ENCODE measurements at regions not wholly inside any gene's neighbourhood (a gene's known extent, or its start where the extent isn't known, plus 50 kb on each side); places are given as distances from the start of the nearest gene placed in this dataset.

DNA sequence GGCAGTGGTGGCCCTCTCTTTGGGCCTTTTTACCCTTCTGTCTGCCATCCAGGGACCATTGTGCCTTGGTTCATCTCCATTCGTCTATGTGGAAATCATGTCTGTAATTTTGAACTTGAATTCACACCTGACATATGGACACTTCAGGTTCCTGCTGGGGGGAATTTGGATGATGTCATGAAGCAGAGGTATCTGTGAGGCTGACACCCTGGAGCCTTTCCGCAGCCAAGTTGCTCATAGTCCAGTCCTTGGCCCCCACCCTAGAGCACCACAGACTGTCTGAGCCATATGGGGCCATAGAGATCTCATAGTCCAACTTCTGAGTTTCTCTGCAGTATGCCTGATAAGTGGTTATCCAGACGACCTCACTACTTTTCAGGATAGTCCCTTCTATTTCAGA, 147.7 kb upstream of the CACNA1E start:
- no peaks in the 10 kb centered on the region for H3K27me3 Mint-ChIP-seq
- ATAC-seq: no peak
- H3K36me3 Mint-ChIP-seq (ENCODE audit: low read depth): no peaks in the 10 kb centered on the region
- no peaks in the 10 kb centered on the region for H3K4me1 Mint-ChIP-seq
- H3K9me3 Mint-ChIP-seq: peaks cover 4% of the 10 kb centered on the region
- DNase-seq: no peak
- H3K4me3 Mint-ChIP-seq: no peak overlapping the region
- no peak overlapping the region for H3K27ac Mint-ChIP-seq

DNA sequence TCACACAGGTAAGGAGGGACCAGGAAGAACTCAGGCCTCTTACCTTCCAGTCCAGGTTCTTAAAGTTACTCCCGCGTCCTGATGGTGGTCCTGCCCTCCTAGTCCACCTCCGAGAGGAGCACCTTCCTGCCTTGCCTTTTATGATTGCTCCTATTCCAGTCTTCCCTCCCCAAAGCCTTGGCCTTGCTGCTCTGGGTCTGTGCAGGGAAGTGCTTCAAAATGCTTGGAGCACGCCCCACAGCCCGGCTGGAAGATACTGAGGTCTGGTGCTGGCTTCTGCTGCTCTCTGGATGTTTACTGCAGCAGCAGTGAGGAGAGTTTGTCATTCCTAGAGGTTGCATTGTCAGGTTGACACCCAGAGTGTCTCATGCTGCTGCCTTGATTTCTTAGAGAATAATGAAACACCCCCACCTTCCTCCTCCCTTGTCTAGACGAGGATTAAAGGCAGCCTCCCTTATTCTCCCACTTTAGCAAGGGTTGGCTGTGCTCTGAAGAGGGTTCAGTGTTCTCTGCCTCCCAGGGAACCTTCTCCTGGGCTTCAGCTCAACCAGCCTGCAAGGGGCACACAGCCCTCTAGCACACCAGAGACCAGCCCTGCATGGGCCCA, 142.2 kb upstream of the CACNA1E start:
- Mint-ChIP-seq H3K36me3 (ENCODE audit: low read depth) (no peaks in the 10 kb centered on the region), H3K27me3 (peaks cover 3% of the 10 kb centered on the region), H3K27ac (no peak overlapping the region), H3K4me3 (no peak overlapping the region), H3K4me1 (peaks cover 6% of the 10 kb centered on the region), H3K9me3 (peaks cover 4% of the 10 kb centered on the region)
- no peak for ATAC-seq
- no peak for DNase-seq

- H3K4me1 Mint-ChIP-seq: peaks cover 11% of the 10 kb centered on the region
- no peak overlapping the region for H3K27ac Mint-ChIP-seq
- H3K36me3 Mint-ChIP-seq (ENCODE audit: low read depth): no peaks in the 10 kb centered on the region
- no peak overlapping the region for H3K4me3 Mint-ChIP-seq
- no peak for ATAC-seq
- no peaks in the 10 kb centered on the region for H3K9me3 Mint-ChIP-seq
- H3K27me3 Mint-ChIP-seq: peaks cover 3% of the 10 kb centered on the region
- DNase-seq: no peak
Measured at GRCh38 chr1:181344091-181344490, 139.2 kb upstream of the CACNA1E start.

DNA sequence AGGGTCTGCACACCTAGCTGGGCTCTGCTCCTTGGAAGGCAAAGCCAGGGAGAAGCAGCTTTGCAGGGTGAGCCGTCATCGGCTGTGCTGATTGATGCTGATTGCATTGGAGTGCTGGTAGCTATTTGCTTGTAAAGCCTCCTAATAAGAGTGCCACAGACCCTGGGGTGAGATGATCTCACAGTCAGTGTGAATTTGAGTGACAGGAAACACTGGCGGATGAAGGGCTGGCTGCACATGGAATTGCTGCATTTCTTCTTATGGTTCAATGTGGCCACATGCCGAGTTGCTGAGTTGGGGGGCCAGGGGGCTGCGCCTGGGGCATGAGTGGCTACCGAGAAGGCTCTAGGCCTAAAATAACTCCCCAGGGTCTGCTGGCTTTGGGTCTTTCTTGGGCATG, 138.2 kb upstream of the CACNA1E start:
- ATAC-seq: no peak
- Mint-ChIP-seq H3K9me3 (no peaks in the 10 kb centered on the region), H3K4me1 (peaks cover 11% of the 10 kb centered on the region), H3K4me3 (no peak overlapping the region), H3K36me3 (ENCODE audit: low read depth) (no peaks in the 10 kb centered on the region), H3K27me3 (peaks cover 3% of the 10 kb centered on the region), H3K27ac (no peak overlapping the region)
- no peak for DNase-seq

- DNase-seq (no peak), ATAC-seq (peak; percentile 41)
- H3K27ac Mint-ChIP-seq: no peak overlapping the region
- no peaks in the 10 kb centered on the region for H3K27me3 Mint-ChIP-seq
- H3K4me3 Mint-ChIP-seq: no peak overlapping the region
- H3K9me3 Mint-ChIP-seq: no peaks in the 10 kb centered on the region
- peaks cover 13% of the 10 kb centered on the region for H3K4me1 Mint-ChIP-seq
- H3K36me3 Mint-ChIP-seq (ENCODE audit: low read depth): no peaks in the 10 kb centered on the region
Measured at GRCh38 chr1:181347495-181348390, 135.6 kb upstream of the CACNA1E start.

DNA sequence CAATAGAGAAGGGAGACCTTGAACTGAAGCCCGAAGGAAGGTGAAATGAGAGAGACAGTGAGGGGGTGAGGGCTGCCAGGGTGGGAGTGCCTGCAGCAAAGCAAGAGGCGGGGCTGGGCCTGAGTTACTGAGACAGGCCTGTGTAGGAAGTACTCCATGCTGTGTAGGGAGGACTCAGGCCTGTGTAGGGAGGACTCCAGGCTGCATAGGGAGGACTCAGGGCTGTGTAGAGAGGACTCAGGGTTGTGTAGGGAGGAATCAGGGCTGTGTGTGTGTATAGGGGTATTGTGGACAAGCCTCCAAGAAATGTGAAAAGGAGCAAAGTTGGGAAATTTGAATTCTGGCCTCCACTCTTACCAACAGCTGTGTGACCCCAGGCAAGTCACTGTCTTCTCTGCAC, 133.8 kb upstream of the CACNA1E start:
- no peaks in the 10 kb centered on the region for H3K36me3 Mint-ChIP-seq (ENCODE audit: low read depth)
- no peak overlapping the region for H3K27ac Mint-ChIP-seq
- no peak overlapping the region for H3K4me3 Mint-ChIP-seq
- ATAC-seq: no peak
- H3K9me3 Mint-ChIP-seq: no peaks in the 10 kb centered on the region
- peaks cover 7% of the 10 kb centered on the region for H3K4me1 Mint-ChIP-seq
- no peak for DNase-seq
- no peaks in the 10 kb centered on the region for H3K27me3 Mint-ChIP-seq

GRCh38 chr1:181350131-181350530, 133.2 kb upstream of the CACNA1E start:
- H3K27me3 Mint-ChIP-seq: no peaks in the 10 kb centered on the region
- H3K36me3 Mint-ChIP-seq (ENCODE audit: low read depth): no peaks in the 10 kb centered on the region
- peaks cover 7% of the 10 kb centered on the region for H3K4me1 Mint-ChIP-seq
- no peak overlapping the region for H3K4me3 Mint-ChIP-seq
- DNase-seq: no peak
- ATAC-seq: no peak
- no peaks in the 10 kb centered on the region for H3K9me3 Mint-ChIP-seq
- H3K27ac Mint-ChIP-seq: no peak overlapping the region

DNA sequence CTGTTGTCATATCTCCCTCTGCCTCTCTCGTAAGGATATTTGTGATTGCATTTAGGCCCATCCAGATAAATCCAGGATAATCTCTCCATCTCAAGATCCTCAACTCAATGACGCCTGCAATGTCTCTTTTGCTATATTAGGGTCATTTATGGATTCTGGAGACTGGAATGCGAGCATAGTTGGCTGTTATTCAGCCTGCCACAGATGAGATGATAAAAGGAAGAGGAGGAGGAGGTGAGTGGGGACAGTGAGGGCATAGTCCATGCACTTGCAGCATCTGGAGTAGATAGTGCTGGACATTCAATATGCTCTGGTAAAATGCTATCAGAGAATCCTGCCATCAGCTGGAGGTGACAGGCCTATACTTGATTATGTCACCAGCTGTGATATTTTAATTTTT, 131.6 kb upstream of the CACNA1E start:
- Mint-ChIP-seq H3K4me1 (peaks cover 7% of the 10 kb centered on the region), H3K9me3 (no peaks in the 10 kb centered on the region), H3K36me3 (ENCODE audit: low read depth) (no peaks in the 10 kb centered on the region), H3K27ac (no peak overlapping the region), H3K4me3 (no peak overlapping the region), H3K27me3 (no peaks in the 10 kb centered on the region)
- ATAC-seq (no peak), DNase-seq (no peak)

DNA sequence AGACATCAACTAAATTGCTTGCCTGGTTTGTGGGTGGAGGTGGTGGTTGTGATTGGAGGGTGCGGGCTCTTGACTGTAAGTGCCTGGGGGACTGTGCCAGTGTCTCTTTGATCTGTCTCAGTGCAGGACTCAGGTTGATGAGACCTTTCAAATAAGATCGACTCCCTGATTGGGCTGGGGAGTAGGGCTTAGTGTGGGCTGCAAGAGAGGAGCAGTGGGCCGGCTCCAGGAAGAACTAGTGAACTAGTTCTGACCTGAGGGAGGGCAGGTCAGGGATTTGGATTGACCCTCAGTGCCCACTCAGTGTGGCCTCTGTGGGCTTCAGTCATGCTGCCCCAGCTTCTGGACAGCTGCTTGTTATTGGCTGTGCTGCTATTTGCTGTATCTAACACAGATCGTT, 130.6 kb upstream of the CACNA1E start:
- no peak for ATAC-seq
- Mint-ChIP-seq H3K4me1 (peaks cover 2% of the 10 kb centered on the region), H3K36me3 (ENCODE audit: low read depth) (no peaks in the 10 kb centered on the region), H3K27me3 (no peaks in the 10 kb centered on the region), H3K9me3 (no peaks in the 10 kb centered on the region), H3K27ac (no peak overlapping the region), H3K4me3 (no peak overlapping the region)
- no peak for DNase-seq

GRCh38 chr1:181353526-181353925, 129.8 kb upstream of the CACNA1E start:
- H3K9me3 Mint-ChIP-seq: no peaks in the 10 kb centered on the region
- ATAC-seq (no peak), DNase-seq (no peak)
- no peak overlapping the region for H3K4me3 Mint-ChIP-seq
- peaks cover 2% of the 10 kb centered on the region for H3K4me1 Mint-ChIP-seq
- H3K36me3 Mint-ChIP-seq (ENCODE audit: low read depth): no peaks in the 10 kb centered on the region
- H3K27ac Mint-ChIP-seq: no peak overlapping the region
- H3K27me3 Mint-ChIP-seq: no peaks in the 10 kb centered on the region

- no peak overlapping the region for H3K4me3 Mint-ChIP-seq
- peaks cover 2% of the 10 kb centered on the region for H3K4me1 Mint-ChIP-seq
- ATAC-seq: no peak
- no peak for DNase-seq
- H3K27ac Mint-ChIP-seq: no peak overlapping the region
- no peaks in the 10 kb centered on the region for H3K9me3 Mint-ChIP-seq
- no peaks in the 10 kb centered on the region for H3K36me3 Mint-ChIP-seq (ENCODE audit: low read depth)
- H3K27me3 Mint-ChIP-seq: no peaks in the 10 kb centered on the region
Measured at GRCh38 chr1:181354865-181355264, 128.5 kb upstream of the CACNA1E start.

DNA sequence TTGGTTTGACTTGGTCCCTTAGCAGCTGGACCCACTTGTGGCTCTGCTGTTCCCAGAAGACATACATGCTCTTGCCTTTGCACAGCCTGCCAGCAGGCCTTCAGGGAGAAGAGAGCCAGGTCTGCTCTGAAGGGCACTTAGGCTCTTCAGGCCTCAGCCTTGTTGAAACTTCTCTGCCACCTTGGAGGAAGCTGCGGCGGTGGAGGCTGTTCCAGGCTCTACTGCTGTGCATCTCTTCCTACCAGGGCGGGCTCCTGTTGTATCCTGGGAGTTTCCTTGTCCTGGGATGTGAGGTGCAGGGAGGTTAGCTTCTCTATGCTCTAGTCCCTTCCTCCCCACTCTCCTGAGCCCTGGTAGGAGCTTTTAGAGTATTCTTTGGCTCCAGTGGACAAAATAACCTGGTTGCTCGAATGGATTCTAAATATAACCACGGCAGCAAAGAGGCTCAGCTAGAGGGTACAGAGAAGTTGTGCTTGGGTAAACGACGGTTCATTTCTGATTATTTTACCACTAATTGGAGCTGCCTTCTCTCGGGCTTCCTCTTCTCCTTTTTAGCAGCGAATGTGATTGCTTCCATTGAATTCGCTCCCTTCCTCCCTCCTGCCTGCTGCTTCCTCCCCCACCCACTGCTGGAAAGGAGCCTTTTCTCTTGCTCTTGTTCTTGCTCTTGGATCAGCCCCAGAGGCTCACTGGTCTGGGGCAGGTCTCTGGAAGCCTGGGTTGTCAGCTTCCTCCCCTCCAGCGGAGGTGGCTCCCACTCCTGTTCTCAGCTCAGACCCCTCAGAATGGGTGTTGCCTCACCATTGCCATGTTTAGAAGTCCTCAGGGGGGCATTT, 126.6 kb upstream of the CACNA1E start:
- Mint-ChIP-seq H3K36me3 (ENCODE audit: low read depth) (no peaks in the 10 kb centered on the region), H3K9me3 (no peaks in the 10 kb centered on the region), H3K27me3 (no peaks in the 10 kb centered on the region), H3K4me3 (no peak overlapping the region), H3K4me1 (peaks cover 2% of the 10 kb centered on the region), H3K27ac (no peak overlapping the region)
- no peak for ATAC-seq
- DNase-seq: no peak

- ATAC-seq (no peak), DNase-seq (no peak)
- Mint-ChIP-seq H3K4me1 (no peaks in the 10 kb centered on the region), H3K27ac (no peak overlapping the region), H3K27me3 (no peaks in the 10 kb centered on the region), H3K36me3 (ENCODE audit: low read depth) (no peaks in the 10 kb centered on the region), H3K9me3 (no peaks in the 10 kb centered on the region), H3K4me3 (no peak overlapping the region)
Measured at GRCh38 chr1:181359012-181359411, 124.3 kb upstream of the CACNA1E start.

GRCh38 chr1:181364801-181365200, 118.5 kb upstream of the CACNA1E start:
- Mint-ChIP-seq H3K27me3 (no peaks in the 10 kb centered on the region), H3K4me3 (no peak overlapping the region), H3K4me1 (no peaks in the 10 kb centered on the region), H3K27ac (no peak overlapping the region), H3K36me3 (ENCODE audit: low read depth) (no peaks in the 10 kb centered on the region), H3K9me3 (no peaks in the 10 kb centered on the region)
- DNase-seq (no peak), ATAC-seq (no peak)

GRCh38 chr1:181366910-181367309, 116.4 kb upstream of the CACNA1E start:
- Mint-ChIP-seq H3K9me3 (peaks cover under 1% of the 10 kb centered on the region), H3K4me1 (no peaks in the 10 kb centered on the region), H3K27ac (no peak overlapping the region), H3K27me3 (no peaks in the 10 kb centered on the region), H3K36me3 (ENCODE audit: low read depth) (no peaks in the 10 kb centered on the region), H3K4me3 (no peak overlapping the region)
- DNase-seq (no peak), ATAC-seq (no peak)

Measured in activated naive CD8-positive, alpha-beta T cell treated with anti-CD3 and anti-CD28 coated beads, Interleukin-2, amount 50 U/mL, for 24 hours (primary cell).